GM21423 (cell line): ENCODE measurements at regions not wholly inside any gene's neighbourhood (a gene's known extent, or its start where the extent isn't known, plus 50 kb on each side); places are given as distances from the start of the nearest gene placed in this dataset.

ENCODE experiments used
- ATAC-seq: cut with Tn5 transposase; IDR thresholded peaks from one replicate; pipeline ENCODE4 v1.9.1; 2021; ENCODE audit warnings: mild to moderate bottlenecking, moderate library complexity; ENCODE audit not compliant: unreplicated experiment

GRCh38 chr9:12874395-12874794, 99.6 kb downstream of the LURAP1L start:
- ATAC-seq = no peak

- ATAC-seq = no peak
These were observed 100.4 kb downstream of the LURAP1L start for GRCh38 chr9:12875191-12875590.

DNA sequence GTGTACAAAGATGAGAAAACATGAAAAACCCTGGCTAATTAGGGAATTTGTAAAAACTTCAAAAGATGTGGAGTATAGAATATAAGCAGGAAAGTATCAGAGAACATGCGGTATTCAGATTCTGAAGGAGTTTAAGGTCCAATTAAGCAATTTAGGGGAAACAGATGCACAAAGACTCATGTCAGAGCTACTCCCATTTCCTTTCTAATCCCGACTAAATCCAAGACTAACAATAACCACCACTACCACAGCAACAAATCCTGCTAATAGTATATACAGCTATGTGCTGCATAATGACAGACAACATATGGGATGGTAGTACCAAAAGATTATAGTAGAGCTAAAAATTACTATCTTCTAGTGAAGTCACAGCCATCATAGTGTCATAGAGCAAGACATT, 102.1 kb downstream of the LURAP1L start:
- ATAC-seq = no peak

DNA sequence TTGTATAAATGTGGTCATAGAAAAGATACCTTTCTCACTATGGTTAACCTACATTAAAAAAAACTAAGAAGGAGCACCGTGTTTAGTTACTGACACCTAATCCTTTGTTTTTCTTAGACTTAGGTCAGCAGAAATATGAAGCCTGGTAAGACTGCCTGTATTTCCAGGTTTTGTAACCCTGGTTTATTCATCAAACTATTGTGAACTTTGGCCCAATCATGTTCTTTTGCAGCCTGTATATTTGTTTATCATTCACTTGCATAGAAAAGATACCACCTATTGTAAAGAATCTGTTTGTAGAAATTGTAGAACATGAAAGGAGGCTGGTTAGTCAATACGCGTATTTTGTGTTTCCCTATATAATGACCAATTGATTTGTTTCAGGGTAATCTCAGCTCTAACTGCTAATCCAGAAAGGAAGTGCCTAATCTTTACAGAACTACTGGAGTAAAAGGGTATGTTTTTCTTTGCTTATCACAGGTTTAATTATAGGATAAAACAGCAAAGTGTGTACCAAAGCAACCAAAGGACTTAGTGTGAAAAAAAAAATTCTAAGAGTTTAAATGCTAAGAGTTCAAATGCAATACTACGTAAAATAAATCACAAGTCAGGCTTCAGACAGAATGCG, 103.6 kb downstream of the LURAP1L start:
- ATAC-seq = no peak

GRCh38 chr9:12879961-12880360, 105.1 kb downstream of the LURAP1L start:
- no peak for ATAC-seq

GRCh38 chr9:12880406-12881015, 105.7 kb downstream of the LURAP1L start:
- ATAC-seq = no peak

- no peak for ATAC-seq
These were observed 107.6 kb downstream of the LURAP1L start for GRCh38 chr9:12882430-12882829.

GRCh38 chr9:12884736-12885395, 110.0 kb downstream of the LURAP1L start:
- ATAC-seq = no peak

GRCh38 chr9:12889402-12890106, 114.7 kb downstream of the LURAP1L start:
- no peak for ATAC-seq

DNA sequence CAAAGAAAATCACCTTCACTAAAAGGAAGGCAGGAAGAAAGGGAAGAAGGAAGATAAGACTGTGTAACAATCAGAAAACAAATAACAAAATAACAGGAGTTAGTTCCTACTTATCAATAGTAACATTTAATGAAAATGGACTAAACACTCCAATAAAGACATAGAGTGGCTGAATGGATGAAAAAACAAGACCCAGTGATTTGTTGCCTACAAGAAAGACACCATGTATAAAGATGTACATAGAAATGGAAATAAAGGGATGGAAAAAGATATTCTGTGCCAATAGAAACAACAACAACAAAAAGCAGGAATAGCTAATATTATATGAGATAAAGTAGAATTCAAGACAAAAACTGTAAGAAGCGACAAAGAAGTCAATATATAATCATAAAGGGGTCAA, 116.8 kb downstream of the LURAP1L start:
- no peak for ATAC-seq

- no peak for ATAC-seq
These were observed 128.5 kb downstream of the LURAP1L start for GRCh38 chr9:12903316-12903715.

- ATAC-seq = no peak
These were observed 129.6 kb downstream of the LURAP1L start for GRCh38 chr9:12904261-12905000.

DNA sequence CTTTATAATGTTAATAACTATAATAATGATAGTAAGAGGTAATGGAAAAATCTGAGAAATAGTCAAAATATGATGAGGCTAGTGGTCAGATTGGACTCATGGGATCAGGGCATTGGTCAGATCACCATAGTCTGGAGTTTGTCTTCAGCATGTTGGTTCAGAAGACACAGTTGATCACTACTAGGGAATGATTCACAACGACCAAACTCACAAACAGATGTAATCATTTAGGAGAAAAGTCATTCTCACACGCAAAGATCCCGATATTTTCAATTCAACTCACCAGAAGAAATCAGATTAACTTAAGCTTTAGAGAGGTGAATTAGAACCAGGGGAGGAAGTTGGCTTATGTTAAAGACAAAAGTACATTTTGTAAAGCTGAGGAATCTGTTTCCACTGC, 131.8 kb downstream of the LURAP1L start:
- no peak for ATAC-seq

DNA sequence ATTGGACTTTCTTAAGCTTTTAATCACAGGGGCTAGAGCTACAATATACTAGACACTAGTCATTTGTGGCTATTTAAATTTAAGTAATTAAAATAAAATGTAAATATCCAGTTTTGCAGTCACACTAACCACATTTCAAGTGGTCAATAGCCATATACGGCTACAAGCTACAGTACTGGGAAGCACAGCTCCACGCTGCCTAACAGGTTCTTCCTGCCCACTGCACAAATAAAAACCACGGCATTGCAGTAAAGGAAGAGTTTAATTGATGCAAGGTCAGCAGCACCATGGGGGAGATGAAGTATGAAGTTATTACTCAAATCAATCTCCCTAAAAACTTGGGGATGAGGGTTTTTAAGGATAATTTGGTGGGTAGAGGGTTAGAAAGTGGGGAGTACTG, 134.1 kb downstream of the LURAP1L start:
- no peak for ATAC-seq

- no peak for ATAC-seq
These were observed 140.6 kb downstream of the LURAP1L start for GRCh38 chr9:12915366-12915954.

- ATAC-seq = no peak
These were observed 141.2 kb downstream of the LURAP1L start for GRCh38 chr9:12916042-12916441.

DNA sequence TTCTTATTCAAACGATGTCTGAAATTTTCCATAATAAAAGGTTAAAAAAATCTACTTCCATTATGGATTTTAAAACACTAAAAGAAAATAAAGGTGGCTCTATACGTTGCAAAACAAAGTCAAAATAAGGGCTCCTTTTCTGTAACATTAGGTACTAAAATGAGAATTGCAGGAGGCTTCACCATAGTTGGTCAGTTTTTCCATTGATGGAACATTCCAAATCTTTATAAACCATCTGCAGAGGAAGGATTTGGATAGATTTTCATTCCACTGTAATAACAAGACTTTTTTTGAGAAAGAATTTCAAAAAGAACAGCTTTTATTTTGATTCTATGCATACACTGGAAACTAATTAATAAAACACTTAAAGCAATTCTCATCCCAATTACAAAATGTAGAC, 145.6 kb downstream of the LURAP1L start:
- ATAC-seq = no peak

DNA sequence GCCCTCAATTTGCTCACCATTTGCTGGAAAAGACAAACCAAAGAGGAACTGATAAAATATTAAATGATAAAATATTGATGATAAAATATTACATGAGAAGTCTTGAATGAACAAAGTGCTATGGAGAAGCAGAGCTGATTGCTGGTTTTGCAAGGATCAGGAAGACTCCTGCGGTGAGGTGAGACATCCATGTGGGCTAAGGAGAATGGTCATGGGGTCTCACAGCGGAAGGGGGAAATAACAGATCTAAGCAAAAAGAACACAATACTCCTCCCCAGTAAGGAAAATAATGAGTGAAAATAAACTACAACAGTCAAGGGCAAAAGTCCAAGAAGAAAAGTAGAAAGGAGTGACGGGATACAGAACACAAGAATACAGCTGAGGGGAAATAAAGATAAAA, 146.8 kb downstream of the LURAP1L start:
- no peak for ATAC-seq

- ATAC-seq = no peak
These were observed 147.5 kb downstream of the LURAP1L start for GRCh38 chr9:12922224-12922866.

DNA sequence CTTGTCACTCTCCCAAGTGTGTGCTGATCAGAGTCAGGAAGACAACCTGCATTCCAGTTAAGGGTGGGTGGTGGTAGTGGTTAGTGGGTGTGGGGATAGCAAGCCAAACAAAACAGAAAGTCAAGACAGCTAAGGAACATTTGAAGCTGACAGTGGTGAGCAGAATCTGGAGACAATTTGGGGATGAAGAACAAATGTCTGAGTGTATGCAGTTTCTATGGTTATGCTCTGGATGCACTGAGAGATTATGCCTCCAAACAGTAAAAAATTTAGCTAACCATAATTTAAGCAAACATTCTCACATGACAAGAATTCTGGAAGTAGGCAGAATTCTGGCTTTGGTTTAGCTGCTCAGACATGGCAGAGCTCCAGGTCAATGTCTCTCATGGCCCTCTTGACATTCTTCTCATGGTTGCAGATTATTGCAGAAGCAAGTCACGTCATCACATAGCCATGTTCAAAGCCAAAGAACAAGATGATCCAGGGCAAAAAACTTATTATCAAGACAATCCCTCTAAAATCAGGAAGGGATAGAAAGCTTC, 148.7 kb downstream of the LURAP1L start:
- no peak for ATAC-seq
